ENCODE measurements at regions not wholly inside any gene's neighbourhood (a gene's known extent, or its start where the extent isn't known, plus 50 kb on each side); places are given as distances from the start of the nearest gene placed in this dataset.

- TF ChIP-seq ZBTB25 (CRISPR knock-in tag; IDR thresholded peaks at IDR 0.05): peak; percentile 70
- 0 out of 2 replicates have a peak, but pooled peaks have one; percentile 69 for TF ChIP-seq ZNF556 (CRISPR knock-in tag; IDR thresholded peaks at IDR 0.05; ENCODE audit: borderline replicate concordance)
- peak; percentile 60; the same call in 1 of the 2 replicates for TF ChIP-seq ZBTB7A (CRISPR knock-in tag; IDR thresholded peaks at IDR 0.05)
- TF ChIP-seq NFIC (IDR thresholded peaks at IDR 0.05; ENCODE audit: low read length): peak; percentile 71; the same call in 1 of the 2 replicates
- peak; percentile 72 for TF ChIP-seq CBFB (CRISPR knock-in tag; IDR thresholded peaks at IDR 0.05)
- TF ChIP-seq ZNF18 (CRISPR knock-in tag; IDR thresholded peaks at IDR 0.05; ENCODE audit: insufficient replicate concordance): no peak
- TF ChIP-seq FIP1L1 (IDR thresholded peaks at IDR 0.05; ENCODE audit: borderline replicate concordance, insufficient read depth, low read depth, low read length): no peak
- TF ChIP-seq ZSCAN31 (CRISPR knock-in tag; IDR thresholded peaks at IDR 0.05; ENCODE audit: low read depth): no peak
- peak; percentile 23; the same call in 1 of the 2 replicates for TF ChIP-seq E2F1 (CRISPR knock-in tag; IDR thresholded peaks at IDR 0.05)
- no peak for TF ChIP-seq KLF13 (CRISPR knock-in tag; IDR thresholded peaks at IDR 0.05)
- no peak for TF ChIP-seq THAP8 (CRISPR knock-in tag; IDR thresholded peaks at IDR 0.05; ENCODE audit: borderline replicate concordance)
- no peak; the same call in 1 of the 2 replicates for TF ChIP-seq ZNF589 (CRISPR knock-in tag; conservative IDR thresholded peaks at IDR 0.05)
- TF ChIP-seq TBX2 (CRISPR knock-in tag; IDR thresholded peaks at IDR 0.05; ENCODE audit: borderline replicate concordance): peak; percentile 92
- 0 out of 2 replicates have a peak, but pooled peaks have one; percentile 32 for TF ChIP-seq ZBTB8A (CRISPR knock-in tag; IDR thresholded peaks at IDR 0.05; ENCODE audit: borderline replicate concordance, low read depth)
- no peak for TF ChIP-seq PLRG1 (conservative IDR thresholded peaks at IDR 0.05)
- peak; percentile 97 for TF ChIP-seq ARID5B (CRISPR knock-in tag; IDR thresholded peaks at IDR 0.05)
- TF ChIP-seq ZNF501 (CRISPR knock-in tag; IDR thresholded peaks at IDR 0.05): peak; percentile 75
- TF ChIP-seq POLR2AphosphoS2 (IDR thresholded peaks at IDR 0.05; ENCODE audit: low read depth, low read length): no peak
- TF ChIP-seq TBX3 (IDR thresholded peaks at IDR 0.05; ENCODE audit: borderline replicate concordance): peak; percentile 82; the same call in 1 of the 2 replicates
Measured at GRCh38 chr3:160106905-160107861, 118.0 kb upstream of the C3orf80 start (continued).
